Body of pancreas (tissue), 4 donors: ENCODE measurements at regions not wholly inside any gene's neighbourhood (a gene's known extent, or its start where the extent isn't known, plus 50 kb on each side); places are given as distances from the start of the nearest gene placed in this dataset.

Source experiments
- CTCF ChIP-seq, 7 experiments: fragments of 450-650 bp in 4 of 7; fragments of 200-600 bp in 3 of 7; sonication (generic) in 3 of 7; IDR thresholded peaks; one replicate each; pipeline ENCODE4 v1.5.1; 2016 to 2019; ENCODE audit warnings: antibody characterized with exemption in 7 of 7
- POLR2A ChIP-seq, 3 donors: fragments of 450-650 bp; IDR thresholded peaks; one replicate each; pipeline ENCODE4 v1.6.1; 2016; ENCODE audit warnings: antibody characterized with exemption in 3 of 3, mild to moderate bottlenecking in 2 of 3

- TF ChIP-seq CTCF (IDR thresholded peaks at IDR 0.05) (no peak), POLR2A (IDR thresholded peaks at IDR 0.05) (no peak)
These were observed 143.8 kb upstream of the RXFP2 start for GRCh38 chr13:31595563-31595962.
